H1 (cell line): ENCODE measurements at regions not wholly inside any gene's neighbourhood (a gene's known extent, or its start where the extent isn't known, plus 50 kb on each side); places are given as distances from the start of the nearest gene placed in this dataset.

Experiments
- CTCF ChIA-PET: fragments of 300-600 bp; sonication (Branson Sonifier 250); formaldehyde crosslinking; loops from one replicate; lab custom pipeline; 2021; ENCODE audit not compliant: partially characterized antibody; lab: Charles Lee
- POLR2A ChIA-PET: fragments of 300-600 bp; sonication (Branson Sonifier 250); formaldehyde crosslinking; loops from one replicate; lab custom pipeline; 2021; ENCODE audit warnings: inconsistent platforms; ENCODE audit not compliant: partially characterized antibody; lab: Charles Lee
- DNase-seq, 2 experiments: peaks; one replicate each; pipeline versions ENCODE4 v3.0.0 to v3.0.0-alpha.2; 2010 to 2022; ENCODE audit warnings: low spot score in 2 of 2, low read depth in 1 of 2, mixed read lengths in 1 of 2
- FAIRE-seq: peaks from 2 replicates; lab custom pipeline; 2011; peaks lifted over from hg19 to GRCh38; lab: Jason Lieb, UNC
- H2AFZ ChIP-seq: 2 replicates; pipeline ENCODE4 v1.8.1; 2012; ENCODE audit warnings: low read length, inconsistent platforms
- H2AK5ac ChIP-seq: 2 replicates; pipeline ENCODE4 v1.6.1; 2013; ENCODE audit warnings: low read depth, low read length
- H2BK120ac ChIP-seq: replicated peaks from 2 replicates; pipeline ENCODE3; 2013; ENCODE audit warnings: low read depth, low read length, inconsistent platforms
- H2BK12ac ChIP-seq: 2 replicates; pipeline ENCODE4 v1.6.1; 2013; ENCODE audit warnings: low read depth, low read length
- H2BK15ac ChIP-seq: 2 replicates; pipeline ENCODE4 v1.6.1; 2013; ENCODE audit warnings: low read length
- H2BK20ac ChIP-seq: 2 replicates; pipeline ENCODE4 v1.6.1; 2013; ENCODE audit warnings: low read length
- H2BK5ac ChIP-seq: 2 replicates; pipeline ENCODE4 v1.6.1; 2013; ENCODE audit warnings: low read depth, low read length
- H3K14ac ChIP-seq: 2 replicates; pipeline ENCODE4 v1.6.1; 2013; ENCODE audit warnings: inconsistent platforms; ENCODE audit not compliant: insufficient read length
- H3K18ac ChIP-seq: 2 replicates; pipeline ENCODE4 v1.6.1; 2013; ENCODE audit warnings: low read length; ENCODE audit errors: extremely low read depth
- H3K23ac ChIP-seq: 2 replicates; pipeline ENCODE4 v1.6.1; 2013; ENCODE audit warnings: inconsistent platforms; ENCODE audit not compliant: insufficient read length
- H3K23me2 ChIP-seq: 2 replicates; pipeline ENCODE4 v1.6.1; 2013; ENCODE audit warnings: low read depth, low read length
- H3K27ac ChIP-seq: 2 replicates; pipeline ENCODE4 v1.6.1; 2011; ENCODE audit warnings: low read depth, low read length, inconsistent platforms
- H3K27me3 ChIP-seq, 4 experiments: replicated peaks in 1 of 4; 1 replicate in 1 of 4; 2 replicates in 3 of 4; pipeline versions ENCODE4 v1.6.1 to v1.8.1; 2011 to 2013; ENCODE audit warnings: low read length in 3 of 4, mild to moderate bottlenecking in 3 of 4, inconsistent platforms in 2 of 4, mixed read lengths in 2 of 4, moderate library complexity in 1 of 4; ENCODE audit not compliant: control insufficient read depth in 3 of 4, insufficient read depth in 3 of 4; ENCODE audit errors: extremely low read depth in 1 of 4
- H3K36me3 ChIP-seq, 4 experiments: 2 replicates each; pipeline versions ENCODE4 v1.6.1 to v1.8.1; 2011 to 2013; ENCODE audit warnings: mild to moderate bottlenecking in 4 of 4, low read length in 3 of 4, moderate library complexity in 2 of 4, control low read depth in 1 of 4, inconsistent platforms in 1 of 4; ENCODE audit not compliant: insufficient read depth in 4 of 4, control insufficient read depth in 2 of 4
- H3K4ac ChIP-seq: replicated peaks from 2 replicates; pipeline ENCODE3; 2013; ENCODE audit warnings: low read length, low read depth, mixed read lengths, inconsistent platforms; ENCODE audit not compliant: insufficient read length
- H3K4me1 ChIP-seq, 4 experiments: replicated peaks in 1 of 4; 1 replicate in 1 of 4; 2 replicates in 3 of 4; pipeline versions ENCODE4 v1.6.1 to v1.8.1; 2011 to 2013; ENCODE audit warnings: low read length in 3 of 4, inconsistent platforms in 2 of 4, mixed read lengths in 1 of 4; ENCODE audit not compliant: insufficient read depth in 4 of 4, control insufficient read depth in 3 of 4
- H3K4me2 ChIP-seq, 2 experiments: 2 replicates each; pipeline versions ENCODE4 v1.6.1 to v1.8.1; 2011 to 2013; ENCODE audit warnings: low read depth in 2 of 2, low read length in 2 of 2, control low read depth in 1 of 2, inconsistent platforms in 1 of 2, mild to moderate bottlenecking in 1 of 2; ENCODE audit not compliant: insufficient read depth in 1 of 2
- H3K4me3 ChIP-seq, 4 experiments: fragments of 200-600, 300-600 bp in 1 of 4; sonication (generic), shearing (Covaris generic), sonication (Bioruptor Twin) in 1 of 4; 2 replicates each; pipeline versions ENCODE4 v1.5.1 to v1.8.1; 2011 to 2016; ENCODE audit warnings: low read length in 4 of 4, low read depth in 3 of 4, control low read depth in 2 of 4, inconsistent platforms in 2 of 4, mild to moderate bottlenecking in 2 of 4, mixed read lengths in 1 of 4, moderate library complexity in 1 of 4; ENCODE audit not compliant: insufficient read depth in 2 of 4; ENCODE audit errors: extremely low read depth in 1 of 4
- H3K56ac ChIP-seq: replicated peaks from 2 replicates; pipeline ENCODE3; 2013; ENCODE audit warnings: low read depth, mild to moderate bottlenecking, mixed read lengths, low read length, inconsistent platforms; ENCODE audit not compliant: insufficient read length
- H3K79me1 ChIP-seq: 2 replicates; pipeline ENCODE4 v1.6.1; 2013; ENCODE audit warnings: low read depth, low read length, control low read depth
- H3K79me2 ChIP-seq, 2 experiments: 2 replicates each; pipeline versions ENCODE4 v1.6.1 to v1.8.1; 2012 to 2013; ENCODE audit warnings: low read length in 2 of 2, mild to moderate bottlenecking in 2 of 2, inconsistent platforms in 1 of 2; ENCODE audit not compliant: insufficient read depth in 2 of 2, control insufficient read depth in 1 of 2
- H3K9ac ChIP-seq, 4 experiments: replicated peaks in 1 of 4; 1 replicate in 1 of 4; 2 replicates in 3 of 4; pipeline versions ENCODE4 v1.6.1 to v1.8.1; 2011 to 2013; ENCODE audit warnings: low read depth in 3 of 4, low read length in 3 of 4, control low read depth in 2 of 4, mild to moderate bottlenecking in 2 of 4, moderate library complexity in 2 of 4, inconsistent platforms in 1 of 4; ENCODE audit errors: extremely low read depth in 1 of 4
- H3K9me3 ChIP-seq, 2 experiments: 2 replicates each; pipeline versions ENCODE4 v1.6.1 to v1.8.1; 2012 to 2013; ENCODE audit warnings: mild to moderate bottlenecking in 2 of 2, moderate library complexity in 2 of 2, control low read depth in 1 of 2, inconsistent platforms in 1 of 2, low read depth in 1 of 2, low read length in 1 of 2, mixed read lengths in 1 of 2; ENCODE audit not compliant: insufficient read depth in 2 of 2
- H4K20me1 ChIP-seq, 2 experiments: replicated peaks in 1 of 2; 2 replicates each; pipeline versions ENCODE3 to v1.8.1; 2011 to 2013; ENCODE audit warnings: inconsistent platforms in 2 of 2, low read length in 2 of 2, mild to moderate bottlenecking in 1 of 2; ENCODE audit not compliant: insufficient read depth in 2 of 2, control insufficient read depth in 1 of 2
- H4K5ac ChIP-seq: 2 replicates; pipeline ENCODE4 v1.6.1; 2013; ENCODE audit warnings: low read length, low read depth, mixed read lengths, inconsistent platforms; ENCODE audit not compliant: insufficient read length
- H4K8ac ChIP-seq: 2 replicates; pipeline ENCODE4 v1.8.0; 2013; ENCODE audit warnings: mild to moderate bottlenecking, moderate library complexity, low read length, inconsistent platforms; ENCODE audit not compliant: insufficient read depth; ENCODE audit errors: extremely low read depth
- H4K91ac ChIP-seq: replicated peaks from 2 replicates; pipeline ENCODE3; 2013; ENCODE audit warnings: low read length, mixed read lengths, inconsistent platforms; ENCODE audit not compliant: insufficient read length
- CBX8 ChIP-seq: fragments of 300-800, 300-1000 bp; sonication (generic); IDR thresholded peaks from 2 replicates; pipeline ENCODE4 v1.7.1; 2016; ENCODE audit warnings: low read depth, low read length, borderline replicate concordance
- CHD2 ChIP-seq: IDR thresholded peaks from 2 replicates; pipeline ENCODE4 v1.6.1; 2012; ENCODE audit warnings: low read length, improper control_type of control experiment
- GTF2F1 ChIP-seq: IDR thresholded peaks from 2 replicates; pipeline ENCODE4 v1.6.1; 2012; ENCODE audit warnings: low read depth, low read length, improper control_type of control experiment, borderline replicate concordance
- HDAC2 ChIP-seq, 2 experiments: fragments of 300-600 bp in 1 of 2; sonication (generic) in 1 of 2; IDR thresholded peaks; 2 replicates each; pipeline ENCODE4 v1.6.1; 2011 to 2012; ENCODE audit warnings: low read depth in 2 of 2, low read length in 2 of 2, mild to moderate bottlenecking in 2 of 2, moderate library complexity in 2 of 2, borderline replicate concordance in 1 of 2, inconsistent platforms in 1 of 2
- JUN ChIP-seq: IDR thresholded peaks from 2 replicates; pipeline ENCODE4 v1.6.1; 2011; ENCODE audit warnings: low read depth, mild to moderate bottlenecking, improper control_type of control experiment, low read length
- MAX ChIP-seq: IDR thresholded peaks from 2 replicates; pipeline ENCODE4 v1.6.1; 2012; ENCODE audit warnings: inconsistent platforms
- RAD21 ChIP-seq, 2 experiments: IDR thresholded peaks in 1 of 2; conservative IDR thresholded peaks in 1 of 2; 2 replicates each; pipeline ENCODE4 v1.6.1; 2011; ENCODE audit warnings: low read depth in 2 of 2, low read length in 2 of 2, improper control_type of control experiment in 1 of 2, inconsistent platforms in 1 of 2, mild to moderate bottlenecking in 1 of 2, moderate library complexity in 1 of 2
- SIN3A ChIP-seq, 2 experiments: IDR thresholded peaks in 1 of 2; conservative IDR thresholded peaks in 1 of 2; 2 replicates each; pipeline ENCODE4 v1.6.1; 2011 to 2012; ENCODE audit warnings: low read length in 2 of 2, improper control_type of control experiment in 1 of 2, low read depth in 1 of 2, mild to moderate bottlenecking in 1 of 2
- SIX5 ChIP-seq: IDR thresholded peaks from 2 replicates; pipeline ENCODE4 v1.6.1; 2011; ENCODE audit warnings: mild to moderate bottlenecking, low read depth, low read length
- WGBS, 2 experiments: shearing (Covaris generic) in 1 of 2; methylation state at CpG; one replicate each; pipeline versions ENCODE4 v1.1.6 to v1.1.7; 2013 to 2015; ENCODE audit warnings: low lambda C conversion rate in 2 of 2, mixed read lengths in 2 of 2, inconsistent platforms in 1 of 2, low coverage in 1 of 2, missing lambda C conversion rate in 1 of 2; ENCODE audit not compliant: insufficient replicate concordance in 2 of 2, insufficient coverage in 1 of 2, insufficient read length in 1 of 2; ENCODE audit errors: extremely low coverage in 1 of 2, missing lambda C conversion rate in 1 of 2; 5-methylcytosine and 5-hydroxymethylcytosine counted together

- no peak overlapping the region for H3K27ac ChIP-seq
- TF ChIP-seq SIX5 (no peak), RAD21 (IDR thresholded peaks at IDR 0.05 in 1 of 2, conservative IDR thresholded peaks at IDR 0.05 in 1 of 2; ENCODE audit: low read depth in 2 of 2, low read length in 2 of 2) (no peak), CHD2 (no peak), CBX8 (no peak), SIN3A (conservative IDR thresholded peaks at IDR 0.05 in 1 of 2, IDR thresholded peaks at IDR 0.05 in 1 of 2; ENCODE audit: low read depth in 1 of 2, low read length in 2 of 2) (no peak), GTF2F1 (no peak), HDAC2 (IDR thresholded peaks at IDR 0.05; ENCODE audit: borderline replicate concordance in 1 of 2, low read depth in 2 of 2, low read length in 2 of 2) (no peak), JUN (no peak), MAX (no peak)
- no peak overlapping the region for H3K4ac ChIP-seq
- no peak overlapping the region for H3K23ac ChIP-seq
- peaks cover 0 to 4% of the 10 kb centered on the region in 2 experiments; a peak in 1 of 4 replicates for H3K9me3 ChIP-seq
- POLR2A ChIA-PET = no interaction called here
- no peaks in the 10 kb centered on the region for H3K27me3 ChIP-seq
- H3K79me1 ChIP-seq = no peaks in the 10 kb centered on the region
- H3K18ac ChIP-seq = no peak overlapping the region
- no peak overlapping the region for H4K8ac ChIP-seq
- H3K23me2 ChIP-seq = no peaks in the 10 kb centered on the region
- H3K4me1 ChIP-seq = no peaks in the 10 kb centered on the region
- no peaks in the 10 kb centered on the region for H3K36me3 ChIP-seq
- no peak overlapping the region for H3K14ac ChIP-seq
- H3K79me2 ChIP-seq = no peaks in the 10 kb centered on the region
- no peak overlapping the region for H2BK5ac ChIP-seq
- CTCF ChIA-PET = no interaction called here
- no peak overlapping the region for H2BK20ac ChIP-seq
- H2BK120ac ChIP-seq = no peak overlapping the region
- H4K5ac ChIP-seq = no peak overlapping the region
- H3K4me3 ChIP-seq = no peak overlapping the region
- no peaks in the 10 kb centered on the region for H4K20me1 ChIP-seq
- no peak overlapping the region for H4K91ac ChIP-seq
- no peak overlapping the region for H3K4me2 ChIP-seq
- no peak overlapping the region for H2BK12ac ChIP-seq
- H2BK15ac ChIP-seq = no peak overlapping the region
- FAIRE-seq (no peak), DNase-seq (no peak)
- no peak overlapping the region for H2AK5ac ChIP-seq
- no peak overlapping the region for H3K56ac ChIP-seq
- no peak overlapping the region for H2AFZ ChIP-seq
- 91% methylated on average over 2 of the region's 2 CpGs; no CpG with 5 or more reads in 1 of the 2 experiments for WGBS, 2 experiments
- H3K9ac ChIP-seq = no peak overlapping the region
Observed at GRCh38 chr13:82220641-82221040, 1661.6 kb downstream of the SLITRK1 start.
